Transverse colon (tissue), 4 donors: ENCODE measurements at regions not wholly inside any gene's neighbourhood (a gene's known extent, or its start where the extent isn't known, plus 50 kb on each side); places are given as distances from the start of the nearest gene placed in this dataset.

Experiments
- DNase-seq: peaks from one replicate; pipeline ENCODE4 v3.0.0-alpha.2; 2019
- H3K27ac ChIP-seq, 4 donors: fragments of 200-600 bp; sonication (generic); 2 replicates each; pipeline ENCODE4 v1.5.1; 2016 to 2018; ENCODE audit warnings: inconsistent platforms in 4 of 4
- H3K27me3 ChIP-seq: fragments of 200-600 bp; sonication (generic); 2 replicates; pipeline ENCODE4 v1.5.1; 2017; ENCODE audit warnings: inconsistent platforms
- H3K36me3 ChIP-seq, 4 donors: fragments of 200-600 bp; sonication (generic); 2 replicates each; pipeline ENCODE4 v1.5.1; 2017 to 2019; ENCODE audit warnings: inconsistent platforms in 4 of 4
- H3K4me1 ChIP-seq, 4 donors: fragments of 200-600 bp; sonication (generic); 2 replicates each; pipeline ENCODE4 v1.5.1; 2017 to 2020; ENCODE audit warnings: inconsistent platforms in 4 of 4
- H3K4me3 ChIP-seq, 4 donors: fragments of 200-600 bp; sonication (generic); 1 replicate in 1 of 4; 2 replicates in 3 of 4; pipeline versions ENCODE4 v1.5.1 to v1.6.1; 2017 to 2019; ENCODE audit warnings: inconsistent platforms in 4 of 4
- H3K9me3 ChIP-seq, 2 donors: fragments of 200-600 bp; sonication (generic); 2 replicates each; pipeline ENCODE4 v1.5.1; 2017 to 2019; ENCODE audit warnings: inconsistent platforms in 2 of 2
- EP300 ChIP-seq: sonication (generic); formaldehyde crosslinking; IDR thresholded peaks from one replicate; pipeline ENCODE4 v1.6.1; 2017; ENCODE audit warnings: antibody characterized with exemption, low read depth
- POLR2A ChIP-seq: fragments of 450-650 bp; IDR thresholded peaks from one replicate; pipeline ENCODE4 v1.6.1; 2016; ENCODE audit warnings: antibody characterized with exemption, mild to moderate bottlenecking, moderate library complexity
- POLR2AphosphoS5 ChIP-seq, 3 donors: sonication (generic); formaldehyde crosslinking; IDR thresholded peaks; one replicate each; pipeline ENCODE4 v1.6.1; 2016; ENCODE audit warnings: antibody characterized with exemption in 3 of 3
- WGBS, 2 donors: methylation state at CpG; one replicate each; pipeline ENCODE4 v1.1.5; 2018; ENCODE audit warnings: low coverage in 1 of 2; 5-methylcytosine and 5-hydroxymethylcytosine counted together
- in situ Hi-C, 4 donors: fragments of 200-750 bp; cut with MboI; loops; one replicate each; pipeline versions ENCODE4 v1.15.0 to v1.15.1; 2017; ENCODE audit warnings: low sequenced_read_pairs in 3 of 4, low pct_ligation_motif_present in 1 of 4, low pct_unique_long_range_greater_than_20kb in 1 of 4
- intact Hi-C: fragments of 100-400 bp; cut with DNase I; formaldehyde crosslinking; loops from one replicate; pipeline ENCODE4 v1.15.1; 2023; ENCODE audit warnings: low total_unique reads
- TF ChIP-seq, protein P1 (sequence below), 5 experiments: fragments of 200-600 bp in 3 of 5; fragments of 450-650 bp in 2 of 5; sonication (generic) in 3 of 5; IDR thresholded peaks; 1 replicate in 2 of 5; 2 replicates in 3 of 5; pipeline ENCODE4 v1.5.1; 2016 to 2017; ENCODE audit warnings: antibody characterized with exemption in 5 of 5, inconsistent platforms in 3 of 5, mild to moderate bottlenecking in 2 of 5, moderate library complexity in 1 of 5

- no peaks in the 10 kb centered on the region for H3K36me3 ChIP-seq
- 66 to 75% methylated on average over 2 to 3 of the region's 3 CpGs for WGBS, 2 donors
- no peak overlapping the region for H3K4me3 ChIP-seq
- no peaks in the 10 kb centered on the region for H3K9me3 ChIP-seq
- no peaks in the 10 kb centered on the region for H3K4me1 ChIP-seq
- no peak overlapping the region for H3K27ac ChIP-seq
- intact Hi-C loops (no loop called here), in situ Hi-C loops (no loop called here)
- no peaks in the 10 kb centered on the region for H3K27me3 ChIP-seq
- no peak for DNase-seq
- TF ChIP-seq POLR2A (no peak), POLR2AphosphoS5 (IDR thresholded peaks at IDR 0.05) (no peak), EP300 (no peak)
- TF ChIP-seq, protein P1, sequence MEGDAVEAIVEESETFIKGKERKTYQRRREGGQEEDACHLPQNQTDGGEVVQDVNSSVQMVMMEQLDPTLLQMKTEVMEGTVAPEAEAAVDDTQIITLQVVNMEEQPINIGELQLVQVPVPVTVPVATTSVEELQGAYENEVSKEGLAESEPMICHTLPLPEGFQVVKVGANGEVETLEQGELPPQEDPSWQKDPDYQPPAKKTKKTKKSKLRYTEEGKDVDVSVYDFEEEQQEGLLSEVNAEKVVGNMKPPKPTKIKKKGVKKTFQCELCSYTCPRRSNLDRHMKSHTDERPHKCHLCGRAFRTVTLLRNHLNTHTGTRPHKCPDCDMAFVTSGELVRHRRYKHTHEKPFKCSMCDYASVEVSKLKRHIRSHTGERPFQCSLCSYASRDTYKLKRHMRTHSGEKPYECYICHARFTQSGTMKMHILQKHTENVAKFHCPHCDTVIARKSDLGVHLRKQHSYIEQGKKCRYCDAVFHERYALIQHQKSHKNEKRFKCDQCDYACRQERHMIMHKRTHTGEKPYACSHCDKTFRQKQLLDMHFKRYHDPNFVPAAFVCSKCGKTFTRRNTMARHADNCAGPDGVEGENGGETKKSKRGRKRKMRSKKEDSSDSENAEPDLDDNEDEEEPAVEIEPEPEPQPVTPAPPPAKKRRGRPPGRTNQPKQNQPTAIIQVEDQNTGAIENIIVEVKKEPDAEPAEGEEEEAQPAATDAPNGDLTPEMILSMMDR (IDR thresholded peaks at IDR 0.05), result no peak
Measured at GRCh38 chr7:12979181-12979580, 291.7 kb downstream of the ARL4A start.

GRCh38 chr7:12982178-12982577 lies 294.7 kb downstream of the ARL4A start:
- WGBS, 2 donors, result 75 to 89% methylated on average over 1 of the region's 1 CpG
- no peaks in the 10 kb centered on the region for H3K36me3 ChIP-seq
- no peak overlapping the region for H3K27ac ChIP-seq
- in situ Hi-C loops (no loop called here), intact Hi-C loops (no loop called here)
- H3K4me3 ChIP-seq, result no peak overlapping the region
- no peak for TF ChIP-seq EP300
- TF ChIP-seq, protein P1 (IDR thresholded peaks at IDR 0.05), result no peak
- TF ChIP-seq POLR2AphosphoS5 (IDR thresholded peaks at IDR 0.05), result no peak
- no peak for TF ChIP-seq POLR2A
- no peaks in the 10 kb centered on the region for H3K4me1 ChIP-seq
- no peaks in the 10 kb centered on the region for H3K27me3 ChIP-seq
- no peaks in the 10 kb centered on the region for H3K9me3 ChIP-seq
- DNase-seq, result no peak

DNA sequence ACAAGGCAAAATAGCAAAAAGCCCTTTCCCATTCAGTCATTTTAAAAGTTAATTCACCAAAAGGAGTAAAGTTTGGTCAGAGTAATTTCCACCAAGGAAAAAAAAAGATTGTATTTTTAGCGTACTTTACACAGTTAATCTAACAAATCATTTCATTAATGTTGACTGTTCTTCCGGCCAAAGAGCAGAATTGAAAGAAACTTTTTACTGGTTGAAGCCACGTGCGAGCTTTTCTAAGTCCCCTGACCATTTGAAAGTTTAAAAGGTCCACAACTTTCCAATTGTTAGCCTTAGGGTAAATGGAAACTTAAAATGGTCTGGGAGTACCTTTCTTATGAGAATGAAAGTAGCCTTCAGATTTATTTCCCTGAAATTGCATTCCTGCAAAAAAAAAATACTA lies 296.7 kb downstream of the ARL4A start:
- TF ChIP-seq POLR2AphosphoS5 (IDR thresholded peaks at IDR 0.05), result no peak
- TF ChIP-seq, protein P1 (IDR thresholded peaks at IDR 0.05), result no peak
- no peak for TF ChIP-seq EP300
- Histone ChIP-seq H3K27me3 (no peaks in the 10 kb centered on the region), H3K9me3 (no peaks in the 10 kb centered on the region), H3K36me3 (no peaks in the 10 kb centered on the region), H3K4me3 (no peak overlapping the region), H3K4me1 (no peaks in the 10 kb centered on the region), H3K27ac (no peak overlapping the region)
- no peak for DNase-seq
- intact Hi-C loops (no loop called here), in situ Hi-C loops (no loop called here)
- 75 to 82% methylated on average over 4 of the region's 4 CpGs for WGBS, 2 donors

DNA sequence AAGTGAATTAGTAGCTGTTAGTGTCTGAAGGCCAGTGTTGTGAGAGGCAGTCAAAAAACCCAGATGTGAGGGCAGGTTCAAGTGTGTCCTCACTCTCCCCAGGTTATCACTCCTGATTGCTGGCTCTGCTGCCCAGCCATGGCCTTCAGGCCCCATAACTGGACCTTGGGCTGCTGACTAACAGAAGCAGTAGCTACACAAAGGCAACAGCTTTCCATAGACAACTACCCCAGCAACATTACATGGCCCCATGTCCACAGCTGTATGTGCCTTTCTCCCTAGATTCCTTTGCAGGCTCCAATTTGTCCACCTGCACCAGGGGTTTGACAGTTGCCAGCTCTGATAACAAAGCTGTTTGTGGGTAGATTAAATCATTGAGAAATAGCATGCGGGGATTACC lies 297.8 kb downstream of the ARL4A start:
- no peak for DNase-seq
- no peaks in the 10 kb centered on the region for H3K9me3 ChIP-seq
- TF ChIP-seq, protein P1 (IDR thresholded peaks at IDR 0.05), result no peak
- TF ChIP-seq EP300, result no peak
- H3K36me3 ChIP-seq, result no peaks in the 10 kb centered on the region
- no peaks in the 10 kb centered on the region for H3K4me1 ChIP-seq
- H3K27ac ChIP-seq, result no peak overlapping the region
- in situ Hi-C loops (no loop called here), intact Hi-C loops (no loop called here)
- H3K27me3 ChIP-seq, result no peaks in the 10 kb centered on the region
- 80 to 95% methylated on average over 1 of the region's 1 CpG for WGBS, 2 donors
- H3K4me3 ChIP-seq, result no peak overlapping the region
